Loucy (cell line): ENCODE measurements at regions not wholly inside any gene's neighbourhood (a gene's known extent, or its start where the extent isn't known, plus 50 kb on each side); places are given as distances from the start of the nearest gene placed in this dataset.

Source experiments
- CTCF ChIP-seq: fragments of 200-600 bp; sonication (generic); conservative IDR thresholded peaks from 2 replicates; pipeline ENCODE4 v1.5.1; 2014; ENCODE audit warnings: mild to moderate bottlenecking, antibody characterized with exemption, low read length
- EZH2phosphoT487 ChIP-seq: fragments of 200-600 bp; IDR thresholded peaks from 2 replicates; pipeline ENCODE4 v1.6.1; 2018; ENCODE audit warnings: antibody characterized with exemption, mild to moderate bottlenecking, moderate library complexity, borderline replicate concordance

GRCh38 chr6:113489952-113490746 is 367.0 kb upstream of the MARCKS start:
- TF ChIP-seq CTCF (no peak), EZH2phosphoT487 (no peak)
